Body of pancreas (tissue), 4 donors: ENCODE measurements at regions not wholly inside any gene's neighbourhood (a gene's known extent, or its start where the extent isn't known, plus 50 kb on each side); places are given as distances from the start of the nearest gene placed in this dataset.
"Not testable (repeated sequence)": the region's sequence is repeated elsewhere in the genome, so short reads cannot be mapped to it uniquely, and the experiment has no call there.

Source experiments
- ATAC-seq: fragments of 150-250 bp; one replicate; pipeline ENCODE4 v1.9.1; 2016
- DNase-seq, 4 donors: peaks; one replicate each; pipeline ENCODE4 v3.0.0-alpha.2; 2019
- H3K27ac ChIP-seq, 4 donors: fragments of 200-600 bp; sonication (generic); 1 replicate in 3 of 4; 2 replicates in 1 of 4; pipeline versions ENCODE4 v1.5.1 to v1.6.1; 2016 to 2019; ENCODE audit warnings: mild to moderate bottlenecking in 1 of 4, mixed read lengths in 1 of 4, moderate library complexity in 1 of 4
- H3K27me3 ChIP-seq, 2 donors: fragments of 200-600 bp; sonication (generic); one replicate each; pipeline ENCODE4 v1.6.0; 2016; ENCODE audit warnings: mild to moderate bottlenecking in 1 of 2
- H3K36me3 ChIP-seq, 2 donors: fragments of 200-600 bp; sonication (generic); replicated peaks in 1 of 2; 2 replicates each; pipeline ENCODE4 v1.5.1; 2016; ENCODE audit warnings: low read depth in 2 of 2; ENCODE audit not compliant: insufficient read depth in 1 of 2
- H3K4me1 ChIP-seq: fragments of 200-600 bp; sonication (generic); one replicate; pipeline ENCODE4 v1.6.0; 2016
- H3K4me3 ChIP-seq, 2 donors: fragments of 200-600 bp; sonication (generic); 1 replicate in 1 of 2; 2 replicates in 1 of 2; pipeline ENCODE4 v1.5.1; 2016 to 2019
- H3K9me3 ChIP-seq, 3 donors: fragments of 200-600 bp; sonication (generic); 1 replicate in 2 of 3; 2 replicates in 1 of 3; pipeline ENCODE4 v1.5.1; 2016
- POLR2A ChIP-seq, 3 donors: fragments of 450-650 bp; IDR thresholded peaks; one replicate each; pipeline ENCODE4 v1.6.1; 2016; ENCODE audit warnings: antibody characterized with exemption in 3 of 3, mild to moderate bottlenecking in 2 of 3
- WGBS, 2 donors: methylation state at CpG; one replicate each; pipeline ENCODE4 v1.1.5; 2017; 5-methylcytosine and 5-hydroxymethylcytosine counted together
- intact Hi-C: fragments of 100-400 bp; cut with DNase I; formaldehyde crosslinking; loops from one replicate; pipeline ENCODE4 v1.15.1; 2023
- TF ChIP-seq, protein P1 (sequence below), 7 experiments: fragments of 450-650 bp in 4 of 7; fragments of 200-600 bp in 3 of 7; sonication (generic) in 3 of 7; IDR thresholded peaks; one replicate each; pipeline ENCODE4 v1.5.1; 2016 to 2019; ENCODE audit warnings: antibody characterized with exemption in 7 of 7

DNA sequence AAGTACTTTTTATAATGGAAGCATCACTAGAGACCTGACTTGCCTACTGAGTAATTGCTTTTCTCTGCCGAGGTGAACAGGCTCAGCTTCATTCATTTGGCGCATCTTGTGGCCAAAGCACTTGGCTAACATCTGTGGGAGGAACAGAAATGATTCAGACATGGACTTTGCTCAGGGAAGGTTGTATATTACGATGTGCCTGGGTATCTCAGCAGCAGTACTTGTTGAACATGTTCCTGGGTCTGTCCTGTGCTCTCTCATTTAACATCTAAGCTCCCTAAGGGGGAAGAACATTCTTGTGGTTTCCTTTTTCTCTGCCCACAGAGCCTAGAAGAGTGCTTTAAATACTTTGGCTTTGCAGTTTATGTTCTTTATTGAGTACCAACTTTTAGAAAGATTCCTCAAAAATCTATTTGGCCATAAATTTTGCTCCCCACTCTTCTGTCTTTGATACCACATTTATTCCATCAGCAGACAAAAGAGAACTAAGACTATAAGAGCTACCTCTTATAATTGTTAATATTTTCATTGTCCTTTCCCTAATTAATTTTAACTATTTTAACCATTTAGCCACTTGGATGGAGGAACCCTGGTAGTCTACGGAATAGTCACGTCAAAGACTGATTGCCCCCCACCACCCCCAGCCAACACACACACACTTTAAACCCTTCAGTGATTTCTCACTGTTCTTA lies 101.2 kb upstream of the EGLN3 start:
- intact Hi-C loops: no loop called here
- Histone ChIP-seq H3K27ac (no peak overlapping the region), H3K27me3 (no peaks in the 10 kb centered on the region), H3K4me1 (no peaks in the 10 kb centered on the region), H3K4me3 (no peak overlapping the region), H3K36me3 (no peaks in the 10 kb centered on the region), H3K9me3 (no peaks in the 10 kb centered on the region)
- DNase-seq (no peak), ATAC-seq (no peak)
- 63 to 65% methylated on average over 5 of the region's 5 CpGs for WGBS, 2 donors
- TF ChIP-seq, protein P1, sequence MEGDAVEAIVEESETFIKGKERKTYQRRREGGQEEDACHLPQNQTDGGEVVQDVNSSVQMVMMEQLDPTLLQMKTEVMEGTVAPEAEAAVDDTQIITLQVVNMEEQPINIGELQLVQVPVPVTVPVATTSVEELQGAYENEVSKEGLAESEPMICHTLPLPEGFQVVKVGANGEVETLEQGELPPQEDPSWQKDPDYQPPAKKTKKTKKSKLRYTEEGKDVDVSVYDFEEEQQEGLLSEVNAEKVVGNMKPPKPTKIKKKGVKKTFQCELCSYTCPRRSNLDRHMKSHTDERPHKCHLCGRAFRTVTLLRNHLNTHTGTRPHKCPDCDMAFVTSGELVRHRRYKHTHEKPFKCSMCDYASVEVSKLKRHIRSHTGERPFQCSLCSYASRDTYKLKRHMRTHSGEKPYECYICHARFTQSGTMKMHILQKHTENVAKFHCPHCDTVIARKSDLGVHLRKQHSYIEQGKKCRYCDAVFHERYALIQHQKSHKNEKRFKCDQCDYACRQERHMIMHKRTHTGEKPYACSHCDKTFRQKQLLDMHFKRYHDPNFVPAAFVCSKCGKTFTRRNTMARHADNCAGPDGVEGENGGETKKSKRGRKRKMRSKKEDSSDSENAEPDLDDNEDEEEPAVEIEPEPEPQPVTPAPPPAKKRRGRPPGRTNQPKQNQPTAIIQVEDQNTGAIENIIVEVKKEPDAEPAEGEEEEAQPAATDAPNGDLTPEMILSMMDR (IDR thresholded peaks at IDR 0.05): no peak
- TF ChIP-seq POLR2A (IDR thresholded peaks at IDR 0.05): no peak

DNA sequence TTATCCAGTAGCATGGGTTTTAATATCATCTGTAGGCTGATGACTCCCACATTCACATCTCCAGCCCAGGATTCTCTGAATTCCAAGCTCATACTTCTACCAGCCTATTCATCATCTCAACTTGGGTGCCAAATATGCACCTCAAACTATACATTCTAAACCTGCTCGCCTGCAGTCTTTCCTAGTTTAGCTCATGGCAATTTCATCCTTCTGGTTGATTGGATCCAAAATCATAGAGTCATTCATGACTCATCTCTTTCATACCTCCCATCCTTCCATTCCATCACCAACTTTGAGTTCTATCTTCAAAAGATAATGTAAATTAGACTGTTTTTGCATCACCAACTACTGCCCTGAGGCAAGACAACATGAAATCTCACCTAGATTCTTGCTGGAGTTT lies 99.7 kb upstream of the EGLN3 start:
- DNase-seq: no peak
- H3K4me3 ChIP-seq: no peak overlapping the region
- no peaks in the 10 kb centered on the region for H3K36me3 ChIP-seq
- H3K27ac ChIP-seq: no peak overlapping the region
- H3K27me3 ChIP-seq: no peaks in the 10 kb centered on the region
- ATAC-seq: no peak
- 74 to 85% methylated on average over 1 of the region's 1 CpG for WGBS, 2 donors
- no peaks in the 10 kb centered on the region for H3K9me3 ChIP-seq
- TF ChIP-seq POLR2A (IDR thresholded peaks at IDR 0.05): no peak
- TF ChIP-seq, protein P1 (IDR thresholded peaks at IDR 0.05): no peak
- intact Hi-C loops: no loop called here
- H3K4me1 ChIP-seq: no peaks in the 10 kb centered on the region

DNA sequence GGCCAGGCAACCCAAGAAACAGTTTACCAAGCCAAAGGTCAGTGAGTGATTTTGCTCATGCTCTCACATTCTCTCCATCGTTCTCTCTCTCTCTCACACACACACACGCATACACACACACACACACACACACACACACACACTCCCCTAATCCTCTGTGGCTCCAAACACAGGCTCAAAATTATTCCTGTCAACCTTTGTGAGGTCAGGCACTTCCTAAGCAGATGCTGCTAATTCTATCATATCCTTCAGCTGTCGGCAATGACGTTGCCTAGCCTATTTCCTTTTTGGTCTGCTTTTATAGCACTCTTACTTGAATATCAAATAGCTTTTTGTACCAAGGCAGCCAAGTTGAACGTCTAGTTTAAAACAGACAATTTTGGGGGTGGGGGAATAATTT lies 98.9 kb upstream of the EGLN3 start:
- H3K4me1 ChIP-seq: no peaks in the 10 kb centered on the region
- ATAC-seq (no peak), DNase-seq (no peak)
- TF ChIP-seq, protein P1 (IDR thresholded peaks at IDR 0.05): no peak
- no peak for TF ChIP-seq POLR2A (IDR thresholded peaks at IDR 0.05)
- no peaks in the 10 kb centered on the region for H3K9me3 ChIP-seq
- H3K4me3 ChIP-seq: no peak overlapping the region
- H3K27ac ChIP-seq: no peak overlapping the region
- WGBS, 2 donors: 57 to 67% methylated on average over 5 of the region's 5 CpGs
- intact Hi-C loops: no loop called here
- H3K27me3 ChIP-seq: no peaks in the 10 kb centered on the region
- no peaks in the 10 kb centered on the region for H3K36me3 ChIP-seq

DNA sequence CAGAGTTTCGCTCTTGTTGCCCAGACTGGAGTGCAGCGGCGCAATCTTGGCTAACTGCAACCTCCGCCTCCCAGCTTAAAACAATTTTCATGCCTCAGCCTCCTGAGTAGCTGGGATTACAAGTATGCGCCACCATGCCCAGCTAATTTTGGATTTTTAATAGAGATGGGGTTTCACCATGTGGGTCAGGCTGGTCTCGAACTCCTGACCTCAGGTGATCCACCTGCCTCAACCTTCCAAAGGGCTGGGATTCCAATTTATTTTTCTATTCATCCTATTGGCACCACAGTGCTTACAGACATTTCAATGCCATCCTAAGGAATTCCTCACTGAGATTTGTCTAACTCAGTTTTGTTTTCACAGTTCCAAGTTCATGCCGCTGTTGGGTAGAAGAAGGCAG lies 98.3 kb upstream of the EGLN3 start:
- WGBS, 2 donors: 92 to 95% methylated on average over 7 of the region's 7 CpGs
- DNase-seq, H3K4me1 ChIP-seq, H3K9me3 ChIP-seq, H3K27ac ChIP-seq, H3K27me3 ChIP-seq, H3K36me3 ChIP-seq, ATAC-seq, H3K4me3 ChIP-seq, intact Hi-C loops: not testable (repeated sequence)

DNA sequence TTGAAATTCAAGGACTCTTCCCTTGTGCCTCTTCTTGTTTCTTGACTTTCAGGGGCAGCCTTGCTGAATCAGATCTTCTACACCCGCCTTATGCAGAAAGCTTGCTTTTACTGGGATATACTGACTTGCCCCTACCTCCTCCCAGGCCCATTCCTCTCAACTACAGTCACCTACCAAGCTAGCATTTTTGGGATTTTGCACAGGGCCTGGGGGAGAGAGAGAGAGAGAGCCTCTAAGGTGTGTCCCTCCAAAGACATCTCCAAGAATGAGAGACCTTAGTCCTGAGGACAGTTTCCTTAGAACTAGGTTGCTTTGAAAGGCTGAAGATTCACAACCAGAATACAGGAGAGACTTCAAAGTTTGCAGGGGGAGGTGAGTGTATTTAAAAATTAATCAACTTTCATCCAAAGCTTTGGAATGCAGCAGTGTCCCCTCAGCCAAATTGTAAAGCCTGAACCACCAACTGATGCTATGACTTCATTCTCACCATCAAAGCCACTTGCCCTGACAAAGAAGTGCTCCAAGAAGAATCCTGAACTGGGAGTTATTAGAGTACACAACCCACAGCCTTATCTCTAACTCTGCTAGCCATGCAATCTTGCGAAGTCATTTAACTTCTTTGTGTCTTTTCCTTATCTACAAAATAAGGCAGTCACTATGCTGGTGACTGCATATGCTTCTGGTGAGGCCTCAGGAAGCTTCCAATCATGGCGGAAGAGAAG lies 96.1 kb upstream of the EGLN3 start:
- TF ChIP-seq, protein P1 (IDR thresholded peaks at IDR 0.05): no peak
- no peak for TF ChIP-seq POLR2A (IDR thresholded peaks at IDR 0.05)
- H3K4me3 ChIP-seq: no peak overlapping the region
- WGBS, 2 donors: 87 to 97% methylated on average over 2 to 3 of the region's 3 CpGs
- DNase-seq (no peak), ATAC-seq (no peak)
- H3K27me3 ChIP-seq: no peaks in the 10 kb centered on the region
- no peaks in the 10 kb centered on the region for H3K9me3 ChIP-seq
- H3K27ac ChIP-seq: no peak overlapping the region
- no peaks in the 10 kb centered on the region for H3K4me1 ChIP-seq
- intact Hi-C loops: no loop called here
- H3K36me3 ChIP-seq: no peaks in the 10 kb centered on the region
